SK-N-SH treated with all-trans-retinoic acid at 6 μM for 48 hours (cell line): ENCODE measurements at regions not wholly inside any gene's neighbourhood (a gene's known extent, or its start where the extent isn't known, plus 50 kb on each side); places are given as distances from the start of the nearest gene placed in this dataset.

Source experiments
- ARNTL ChIP-seq: fragments of 450-650 bp; formaldehyde crosslinking; IDR thresholded peaks from 2 replicates; pipeline ENCODE4 v1.5.0; 2020; ENCODE audit warnings: low read depth, mild to moderate bottlenecking, moderate library complexity, borderline replicate concordance
- BACH2 ChIP-seq: fragments of 250-450 bp; sonication (Bioruptor Pico); IDR thresholded peaks from 2 replicates; pipeline ENCODE4 v1.9.0; 2021; ENCODE audit warnings: mild to moderate bottlenecking, borderline replicate concordance
- CREB5 ChIP-seq: fragments of 250-450 bp; sonication (Bioruptor Pico); IDR thresholded peaks from 2 replicates; pipeline ENCODE4 v1.5.1; 2020; ENCODE audit warnings: low read depth, mild to moderate bottlenecking, moderate library complexity
- CSRNP3 ChIP-seq: fragments of 250-450 bp; sonication (Bioruptor Pico); IDR thresholded peaks from 2 replicates; pipeline ENCODE4 v1.5.1; 2021; ENCODE audit warnings: mild to moderate bottlenecking, moderate library complexity
- GLIS3 ChIP-seq: fragments of 250-450 bp; sonication (Bioruptor Pico); IDR thresholded peaks from 2 replicates; pipeline ENCODE4 v1.5.0; 2020; ENCODE audit warnings: mild to moderate bottlenecking, moderate library complexity
- OSR1 ChIP-seq: fragments of 250-450 bp; sonication (Bioruptor Pico); IDR thresholded peaks from 2 replicates; pipeline ENCODE4 v1.8.0; 2022; ENCODE audit warnings: moderate library complexity, mild to moderate bottlenecking, inconsistent platforms
- PATZ1 ChIP-seq: fragments of 250-450 bp; sonication (Bioruptor Pico); IDR thresholded peaks from 2 replicates; pipeline ENCODE4 v1.8.0; 2020; ENCODE audit warnings: mild to moderate bottlenecking, moderate library complexity, borderline replicate concordance
- POU6F1 ChIP-seq: fragments of 250-450 bp; sonication (Bioruptor Pico); IDR thresholded peaks from 2 replicates; pipeline ENCODE4 v1.8.0; 2021; ENCODE audit warnings: low read depth, mild to moderate bottlenecking, moderate library complexity, borderline replicate concordance
- RARB ChIP-seq: fragments of 250-450 bp; sonication (Bioruptor Pico); IDR thresholded peaks from 2 replicates; pipeline ENCODE4 v1.8.0; 2021; ENCODE audit warnings: mild to moderate bottlenecking, moderate library complexity
- TCF4 ChIP-seq: fragments of 250-450 bp; sonication (Bioruptor Pico); IDR thresholded peaks from 2 replicates; pipeline ENCODE4 v1.8.0; 2021; ENCODE audit warnings: mild to moderate bottlenecking, moderate library complexity, borderline replicate concordance
- ZFP3 ChIP-seq: fragments of 250-450 bp; sonication (Bioruptor Pico); IDR thresholded peaks from 2 replicates; pipeline ENCODE4 v1.5.0; 2020; ENCODE audit warnings: mild to moderate bottlenecking, moderate library complexity
- ZFP30 ChIP-seq: fragments of 450-650 bp; formaldehyde crosslinking; IDR thresholded peaks from 2 replicates; pipeline ENCODE4 v1.5.0; 2022; ENCODE audit warnings: mild to moderate bottlenecking, moderate library complexity
- ZNF565 ChIP-seq: fragments of 450-650 bp; formaldehyde crosslinking; conservative IDR thresholded peaks from 2 replicates; pipeline ENCODE4 v1.5.0; 2020; ENCODE audit warnings: low read depth, mild to moderate bottlenecking, moderate library complexity
- ZNF70 ChIP-seq: fragments of 450-650 bp; formaldehyde crosslinking; IDR thresholded peaks from 2 replicates; pipeline ENCODE4 v1.5.0; 2020; ENCODE audit warnings: mild to moderate bottlenecking, moderate library complexity

- TF ChIP-seq ZNF565: no peak
- no peak for TF ChIP-seq ARNTL (CRISPR knock-in tag)
- no peak for TF ChIP-seq PATZ1 (CRISPR knock-in tag)
- no peak for TF ChIP-seq RARB (CRISPR knock-in tag)
- TF ChIP-seq CREB5 (CRISPR knock-in tag): no peak
- TF ChIP-seq ZNF70 (CRISPR knock-in tag): no peak
- no peak for TF ChIP-seq ZFP3 (CRISPR knock-in tag)
- no peak for TF ChIP-seq TCF4 (CRISPR knock-in tag)
- TF ChIP-seq ZFP30 (CRISPR knock-in tag): no peak
- no peak for TF ChIP-seq OSR1 (CRISPR knock-in tag)
- TF ChIP-seq GLIS3 (CRISPR knock-in tag): no peak
- TF ChIP-seq BACH2 (CRISPR knock-in tag): no peak
- TF ChIP-seq POU6F1 (CRISPR knock-in tag): no peak
- TF ChIP-seq CSRNP3 (CRISPR knock-in tag): no peak
Observed at GRCh38 chr19:30256496-30256850, 115.7 kb upstream of the ZNF536 start.
